DND-41 (cell line): ENCODE measurements at regions not wholly inside any gene's neighbourhood (a gene's known extent, or its start where the extent isn't known, plus 50 kb on each side); places are given as distances from the start of the nearest gene placed in this dataset.

Experiments used
- ATAC-seq: fragments of 200-7000 bp; cut with Tn5 transposase; 3 replicates; pipeline ENCODE4 v1.9.1; 2021; ENCODE audit warnings: low read depth; ENCODE audit not compliant: insufficient read depth
- DNase-seq: peaks from one replicate; pipeline ENCODE4 v3.0.0-alpha.2; 2020
- H2AFZ ChIP-seq: 2 replicates; pipeline ENCODE4 v1.6.0; 2012; ENCODE audit warnings: low read depth, low read length
- H3K27ac ChIP-seq: 2 replicates; pipeline ENCODE4 v1.5.1; 2012; ENCODE audit warnings: low read length, inconsistent platforms
- H3K27me3 ChIP-seq: fragments of 200-600 bp; sonication (generic); 2 replicates; pipeline ENCODE4 v1.6.0; 2012; ENCODE audit warnings: low read length, mild to moderate bottlenecking, inconsistent platforms; ENCODE audit not compliant: insufficient read depth, poor library complexity
- H3K36me3 ChIP-seq: 2 replicates; pipeline ENCODE4 v1.5.1; 2012; ENCODE audit warnings: low read length, inconsistent platforms; ENCODE audit not compliant: insufficient read depth
- H3K4me1 ChIP-seq: 2 replicates; pipeline ENCODE4 v1.5.1; 2012; ENCODE audit warnings: mild to moderate bottlenecking, low read length; ENCODE audit not compliant: insufficient read depth
- H3K4me2 ChIP-seq: 2 replicates; pipeline ENCODE4 v1.6.0; 2012; ENCODE audit warnings: mild to moderate bottlenecking, moderate library complexity, low read length, inconsistent platforms; ENCODE audit not compliant: insufficient read depth
- H3K4me3 ChIP-seq, 2 experiments: fragments of 200-600 bp in 1 of 2; shearing (Covaris generic) in 1 of 2; 2 replicates each; pipeline ENCODE4 v1.5.1; 2012 to 2016; ENCODE audit warnings: inconsistent platforms in 2 of 2, low read length in 2 of 2, mild to moderate bottlenecking in 2 of 2, low read depth in 1 of 2, moderate library complexity in 1 of 2
- H3K79me2 ChIP-seq: 2 replicates; pipeline ENCODE4 v1.6.0; 2012; ENCODE audit warnings: low read length, inconsistent platforms; ENCODE audit not compliant: insufficient read depth
- H3K9ac ChIP-seq: 2 replicates; pipeline ENCODE4 v1.6.0; 2012; ENCODE audit warnings: low read depth, mild to moderate bottlenecking, inconsistent platforms, low read length, moderate library complexity
- H3K9me3 ChIP-seq: 2 replicates; pipeline ENCODE4 v1.5.1; 2012; ENCODE audit warnings: low read length, moderate library complexity, mild to moderate bottlenecking, inconsistent platforms; ENCODE audit not compliant: insufficient read depth, severe bottlenecking
- H4K20me1 ChIP-seq: 2 replicates; pipeline ENCODE4 v1.6.0; 2012; ENCODE audit warnings: low read length; ENCODE audit not compliant: insufficient read depth
- EZH2 ChIP-seq: IDR thresholded peaks from 3 replicates; pipeline ENCODE4 v1.6.1; 2012; ENCODE audit warnings: borderline replicate concordance, low read depth, mild to moderate bottlenecking, moderate library complexity, low read length, inconsistent platforms; ENCODE audit not compliant: severe bottlenecking
- TF ChIP-seq, protein P1 (sequence below): IDR thresholded peaks from 2 replicates; pipeline ENCODE4 v1.5.1; 2012; ENCODE audit warnings: borderline replicate concordance, low read length, moderate library complexity, mild to moderate bottlenecking; ENCODE audit not compliant: poor library complexity, severe bottlenecking; ENCODE audit errors: extremely low read depth

DNA sequence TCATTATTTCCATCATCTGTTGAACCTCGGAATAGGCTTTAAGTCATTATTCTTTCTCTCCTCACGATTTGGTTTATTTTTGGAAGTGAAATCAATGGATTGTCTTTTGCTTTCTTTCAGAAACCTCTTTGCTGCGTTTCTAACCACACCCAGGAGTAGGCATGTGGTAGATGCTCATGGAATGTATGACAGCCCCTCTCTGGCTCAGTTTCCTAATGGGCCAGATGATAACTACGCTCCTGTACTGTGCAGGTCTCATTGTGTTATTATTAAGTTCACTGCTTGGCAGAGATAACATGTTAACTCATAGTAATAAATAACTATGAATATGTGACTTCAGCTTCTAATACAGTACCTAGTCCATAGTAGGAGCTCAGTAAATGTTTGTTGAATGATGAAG, 175.5 kb upstream of the KLF4 start:
- DNase-seq: no peak
- no peak overlapping the region for H3K9ac ChIP-seq
- H3K79me2 ChIP-seq: no peaks in the 10 kb centered on the region
- no peak overlapping the region for H3K4me2 ChIP-seq
- H3K4me3 ChIP-seq: no peak overlapping the region
- TF ChIP-seq, protein P1, sequence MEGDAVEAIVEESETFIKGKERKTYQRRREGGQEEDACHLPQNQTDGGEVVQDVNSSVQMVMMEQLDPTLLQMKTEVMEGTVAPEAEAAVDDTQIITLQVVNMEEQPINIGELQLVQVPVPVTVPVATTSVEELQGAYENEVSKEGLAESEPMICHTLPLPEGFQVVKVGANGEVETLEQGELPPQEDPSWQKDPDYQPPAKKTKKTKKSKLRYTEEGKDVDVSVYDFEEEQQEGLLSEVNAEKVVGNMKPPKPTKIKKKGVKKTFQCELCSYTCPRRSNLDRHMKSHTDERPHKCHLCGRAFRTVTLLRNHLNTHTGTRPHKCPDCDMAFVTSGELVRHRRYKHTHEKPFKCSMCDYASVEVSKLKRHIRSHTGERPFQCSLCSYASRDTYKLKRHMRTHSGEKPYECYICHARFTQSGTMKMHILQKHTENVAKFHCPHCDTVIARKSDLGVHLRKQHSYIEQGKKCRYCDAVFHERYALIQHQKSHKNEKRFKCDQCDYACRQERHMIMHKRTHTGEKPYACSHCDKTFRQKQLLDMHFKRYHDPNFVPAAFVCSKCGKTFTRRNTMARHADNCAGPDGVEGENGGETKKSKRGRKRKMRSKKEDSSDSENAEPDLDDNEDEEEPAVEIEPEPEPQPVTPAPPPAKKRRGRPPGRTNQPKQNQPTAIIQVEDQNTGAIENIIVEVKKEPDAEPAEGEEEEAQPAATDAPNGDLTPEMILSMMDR: no peak
- TF ChIP-seq EZH2: no peak
- no peaks in the 10 kb centered on the region for H3K9me3 ChIP-seq
- no peaks in the 10 kb centered on the region for H4K20me1 ChIP-seq
- ATAC-seq: no peak
- H3K4me1 ChIP-seq: no peaks in the 10 kb centered on the region
- H2AFZ ChIP-seq: no peak overlapping the region
- no peaks in the 10 kb centered on the region for H3K27me3 ChIP-seq
- no peaks in the 10 kb centered on the region for H3K36me3 ChIP-seq
- H3K27ac ChIP-seq: no peak overlapping the region

DNA sequence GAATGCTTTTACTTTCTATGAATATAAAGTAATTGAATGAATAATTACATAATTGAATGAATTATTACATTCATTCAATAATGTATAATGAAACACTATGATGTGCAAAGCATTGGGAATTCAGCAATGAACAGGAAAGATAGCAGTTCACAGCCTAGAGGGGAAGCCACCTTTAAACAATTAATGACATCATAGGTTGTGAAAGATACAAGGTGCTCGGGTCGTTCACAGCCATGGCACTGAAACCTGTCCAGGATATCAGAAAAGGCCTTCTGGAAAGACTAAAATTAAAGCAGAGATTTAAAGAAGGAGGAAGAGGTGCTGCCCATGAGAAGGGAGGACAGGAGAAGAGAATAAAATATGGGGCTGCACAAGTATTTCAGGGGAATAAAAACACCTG, 171.4 kb upstream of the KLF4 start:
- no peak overlapping the region for H3K4me3 ChIP-seq
- H3K4me2 ChIP-seq: no peak overlapping the region
- no peak overlapping the region for H3K27ac ChIP-seq
- no peak overlapping the region for H2AFZ ChIP-seq
- no peaks in the 10 kb centered on the region for H3K9me3 ChIP-seq
- no peaks in the 10 kb centered on the region for H3K79me2 ChIP-seq
- no peaks in the 10 kb centered on the region for H3K36me3 ChIP-seq
- H3K27me3 ChIP-seq: no peaks in the 10 kb centered on the region
- no peak overlapping the region for H3K9ac ChIP-seq
- H3K4me1 ChIP-seq: no peaks in the 10 kb centered on the region
- ATAC-seq (no peak), DNase-seq (no peak)
- no peak for TF ChIP-seq EZH2
- TF ChIP-seq, protein P1: no peak
- no peaks in the 10 kb centered on the region for H4K20me1 ChIP-seq

DNA sequence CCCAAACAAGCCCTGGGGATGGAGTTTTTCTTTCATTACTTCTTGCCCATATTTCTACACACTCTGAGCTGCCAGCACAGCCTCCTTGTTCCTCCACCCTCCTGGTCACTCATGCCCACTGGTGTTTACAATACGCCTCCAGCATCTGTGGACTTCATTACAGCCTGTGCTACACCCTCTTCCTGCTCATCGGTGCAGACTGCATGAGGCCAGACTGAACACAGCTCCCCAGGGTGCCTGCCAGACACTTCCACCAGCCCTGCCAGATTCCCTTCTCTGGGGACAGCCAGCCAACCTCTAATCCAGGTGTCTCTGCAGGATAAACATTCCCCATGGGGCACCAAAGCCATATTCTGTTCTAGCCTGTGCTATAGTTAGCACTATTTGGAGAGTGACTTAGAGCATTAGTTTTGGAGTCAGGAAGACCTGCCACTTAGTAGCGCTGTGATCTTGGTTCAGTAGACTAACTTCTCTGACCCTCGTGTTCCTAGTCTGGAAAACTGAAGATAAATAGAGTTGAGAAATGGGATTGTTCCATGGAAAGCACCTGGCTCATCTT, 163.8 kb upstream of the KLF4 start:
- H3K4me3 ChIP-seq: no peak overlapping the region
- no peaks in the 10 kb centered on the region for H4K20me1 ChIP-seq
- no peak overlapping the region for H2AFZ ChIP-seq
- no peak for ATAC-seq
- H3K27me3 ChIP-seq: no peaks in the 10 kb centered on the region
- H3K9me3 ChIP-seq: no peaks in the 10 kb centered on the region
- no peak overlapping the region for H3K4me2 ChIP-seq
- TF ChIP-seq EZH2: no peak
- TF ChIP-seq, protein P1: no peak
- DNase-seq: no peak
- no peaks in the 10 kb centered on the region for H3K79me2 ChIP-seq
- H3K36me3 ChIP-seq: no peaks in the 10 kb centered on the region
- no peak overlapping the region for H3K27ac ChIP-seq
- no peak overlapping the region for H3K9ac ChIP-seq
- H3K4me1 ChIP-seq: no peaks in the 10 kb centered on the region

DNA sequence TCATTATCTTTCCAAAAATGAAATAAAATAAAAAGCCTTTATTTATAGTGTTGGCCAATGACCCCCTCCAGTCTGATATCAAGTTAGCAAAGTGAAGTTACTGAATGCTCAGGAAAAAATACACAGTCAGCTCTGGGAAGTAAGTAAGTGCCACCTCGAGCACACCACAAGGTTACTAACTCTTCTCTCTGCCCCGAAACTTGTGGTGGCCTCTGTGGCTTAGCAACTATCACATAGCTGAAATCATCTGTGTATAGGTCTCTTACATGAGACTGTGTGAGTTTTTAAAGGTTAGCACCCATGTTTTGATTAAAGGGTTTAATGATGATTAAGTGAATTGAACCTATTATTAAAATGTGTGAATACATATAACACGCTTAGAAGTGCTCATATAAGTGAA, 161.4 kb upstream of the KLF4 start:
- Histone ChIP-seq H3K4me1 (no peaks in the 10 kb centered on the region), H3K27me3 (no peaks in the 10 kb centered on the region), H3K4me2 (no peak overlapping the region), H3K4me3 (no peak overlapping the region), H2AFZ (no peak overlapping the region), H3K27ac (no peak overlapping the region), H3K9ac (no peak overlapping the region), H3K79me2 (no peaks in the 10 kb centered on the region), H4K20me1 (no peaks in the 10 kb centered on the region), H3K9me3 (no peaks in the 10 kb centered on the region), H3K36me3 (no peaks in the 10 kb centered on the region)
- DNase-seq (no peak), ATAC-seq (no peak)
- TF ChIP-seq, protein P1: no peak
- no peak for TF ChIP-seq EZH2
